ENCODE measurements at regions not wholly inside any gene's neighbourhood (a gene's known extent, or its start where the extent isn't known, plus 50 kb on each side); places are given as distances from the start of the nearest gene placed in this dataset.

- TF ChIP-seq CTCF (conservative IDR thresholded peaks at IDR 0.05) (no peak), EZH2 (IDR thresholded peaks at IDR 0.05; ENCODE audit: low read depth) (no peak)
Measured at GRCh38 chr5:33275921-33276627, 164.7 kb upstream of the TARS1 start.
